Stimulated activated CD8-positive, alpha-beta memory T cell treated with anti-CD3 and anti-CD28 coated beads, Interleukin-7, amount 100 ng/mL, for 4 hours (primary cell): ENCODE measurements at regions not wholly inside any gene's neighbourhood (a gene's known extent, or its start where the extent isn't known, plus 50 kb on each side); places are given as distances from the start of the nearest gene placed in this dataset.
A peak's percentile ranks its signal among the peaks of the same experiment; 100 is the strongest.

Experiments used
- DNase-seq, 2 donors: peaks; one replicate each; pipeline ENCODE4 v3.0.0-alpha.2; 2020; ENCODE audit warnings: low read depth in 2 of 2

GRCh38 chr5:40414922-40415321, 264.8 kb upstream of the PTGER4 start:
- DNase-seq: no peak

GRCh38 chr5:40413743-40414142, 266.0 kb upstream of the PTGER4 start:
- DNase-seq: no peak

GRCh38 chr5:40412771-40413170, 266.9 kb upstream of the PTGER4 start:
- DNase-seq: no peak

- DNase-seq: no peak
Measured at GRCh38 chr5:40410964-40411635, 268.6 kb upstream of the PTGER4 start.

DNA sequence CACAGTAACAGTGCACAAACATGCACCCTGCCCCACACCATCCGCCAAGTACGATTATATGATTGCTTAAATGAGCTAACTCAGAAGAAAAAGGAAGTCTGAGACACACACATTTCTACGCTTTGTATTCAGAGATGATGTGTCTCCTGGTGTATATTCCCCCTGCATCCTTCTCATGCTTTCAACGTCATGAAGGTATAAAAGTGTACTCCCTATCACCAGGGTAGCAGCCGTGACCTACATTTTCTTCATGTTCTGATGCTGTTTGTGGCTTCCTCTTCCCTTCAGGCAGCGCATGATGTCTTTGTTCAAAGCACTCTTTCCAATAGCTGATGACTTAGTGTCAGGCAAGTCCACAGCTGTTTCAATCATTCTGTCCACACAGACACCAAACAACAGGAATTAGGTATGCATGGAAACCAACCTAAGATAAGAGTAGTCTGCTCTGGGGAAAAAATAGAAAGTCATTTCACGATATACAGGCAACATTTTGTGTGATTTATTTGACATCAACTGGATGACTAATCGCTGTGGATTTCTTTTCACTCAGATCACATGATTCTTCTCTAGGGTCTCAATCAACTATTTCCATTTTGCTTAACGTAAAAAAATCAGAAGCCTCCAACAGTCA, 269.4 kb upstream of the PTGER4 start:
- DNase-seq: peak; percentile 46 to 60

- no peak for DNase-seq
Measured at GRCh38 chr5:40409601-40410000, 270.1 kb upstream of the PTGER4 start.

GRCh38 chr5:40406741-40407211, 272.9 kb upstream of the PTGER4 start:
- no peak for DNase-seq

DNA sequence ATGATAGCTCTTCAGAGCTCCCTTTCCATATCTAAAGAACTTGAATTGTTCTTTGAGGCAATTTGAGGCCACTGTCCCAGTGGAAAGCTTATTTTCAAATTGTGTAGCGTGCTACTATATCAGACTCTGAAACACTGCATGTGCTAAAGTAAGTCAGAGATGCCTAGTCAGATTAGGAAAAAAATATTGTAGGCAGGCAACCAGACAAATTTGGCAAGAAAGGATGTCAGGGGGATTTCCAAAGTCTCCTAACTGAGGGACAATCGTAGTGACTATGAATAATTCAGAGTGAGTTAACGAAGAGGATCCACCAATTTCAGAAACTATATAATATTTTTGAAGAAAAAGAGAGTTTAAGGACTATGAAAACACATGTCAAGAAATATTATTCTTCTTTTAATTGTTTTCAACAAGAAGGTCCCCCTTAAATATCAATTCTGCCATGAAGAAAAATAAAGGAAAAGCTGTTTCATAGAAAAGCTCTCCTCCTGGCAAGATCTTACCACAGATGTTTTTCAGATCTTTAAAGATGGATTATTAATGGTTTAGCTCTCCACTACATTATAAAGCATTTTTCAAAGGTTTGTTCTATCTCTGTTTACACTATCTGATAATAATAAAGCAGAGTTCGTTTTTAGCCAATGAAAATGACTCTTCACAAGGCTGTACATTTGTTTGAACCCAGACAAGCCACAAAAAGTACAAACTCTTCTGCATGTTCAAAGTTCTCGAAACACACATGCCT, 273.5 kb upstream of the PTGER4 start:
- DNase-seq: no peak

- no peak for DNase-seq
Measured at GRCh38 chr5:40405230-40405629, 274.5 kb upstream of the PTGER4 start.

DNA sequence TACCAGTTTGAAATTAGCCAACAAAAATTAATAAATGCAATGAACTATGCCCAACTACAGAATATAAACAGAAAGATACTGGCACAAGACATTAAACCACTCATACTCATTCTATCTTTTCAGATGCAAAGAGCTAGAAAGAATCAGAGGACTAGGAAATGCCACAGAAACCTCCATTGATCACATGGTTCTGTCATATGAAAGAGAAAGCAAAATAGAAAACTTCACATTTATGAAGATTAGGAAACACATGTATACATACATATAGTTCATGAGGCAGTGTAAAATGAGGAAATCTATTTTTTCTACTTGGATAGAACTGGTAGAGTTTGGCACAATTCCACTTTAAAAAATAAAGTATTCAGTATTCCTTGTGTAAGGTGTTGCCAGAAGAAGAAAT, 275.1 kb upstream of the PTGER4 start:
- DNase-seq: no peak

DNA sequence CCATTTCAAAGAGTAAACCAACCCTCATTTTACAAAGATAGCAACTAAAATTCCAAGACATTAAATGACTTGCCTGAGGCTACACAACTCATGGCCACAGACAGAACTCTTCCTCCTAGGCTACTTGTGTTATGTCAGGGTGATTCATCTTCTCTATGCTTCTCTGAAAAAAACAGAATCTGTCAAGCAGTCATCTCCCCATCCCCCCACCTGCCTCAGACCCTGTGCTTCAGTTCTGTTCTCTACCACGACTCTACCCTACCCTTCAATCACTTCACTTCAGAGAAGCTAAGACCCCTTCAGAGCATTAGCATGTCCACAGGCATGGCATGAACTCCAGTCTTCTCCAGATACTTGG, 277.7 kb upstream of the PTGER4 start:
- peak in 1 of 2 donors; percentile 37 for DNase-seq

DNA sequence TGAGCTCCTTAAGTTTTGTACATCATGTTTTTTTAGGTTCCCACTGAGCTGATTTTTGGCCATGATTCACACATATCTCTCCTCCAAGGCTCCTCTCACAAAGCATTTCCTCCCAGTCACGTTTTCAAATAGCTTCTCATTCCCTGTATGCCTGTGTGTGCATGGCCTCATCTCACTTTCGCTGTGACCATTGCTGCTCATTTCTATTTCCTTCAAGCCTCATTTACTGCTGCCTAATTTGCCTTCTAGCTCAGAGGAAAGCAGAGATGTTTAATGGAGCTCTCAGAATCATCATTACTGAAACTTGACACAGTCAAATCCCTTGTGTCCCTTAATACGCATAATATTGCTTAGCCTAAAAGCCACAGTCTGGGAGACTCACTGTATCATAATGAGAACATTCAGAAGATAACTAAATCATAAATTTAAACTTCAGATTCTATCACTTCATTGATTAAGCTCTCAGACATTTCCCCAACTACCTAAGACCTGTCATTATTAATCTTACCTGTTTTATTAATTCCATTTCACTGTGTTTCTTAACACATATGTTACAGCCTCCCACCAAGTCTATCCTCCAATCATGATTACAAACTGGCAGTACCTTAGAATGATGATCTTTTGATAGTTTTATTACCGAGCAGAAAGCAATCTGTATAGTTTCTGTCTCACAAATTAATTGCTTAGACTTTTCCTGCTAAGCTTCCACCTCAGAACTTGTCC, 278.3 kb upstream of the PTGER4 start:
- no peak for DNase-seq

DNA sequence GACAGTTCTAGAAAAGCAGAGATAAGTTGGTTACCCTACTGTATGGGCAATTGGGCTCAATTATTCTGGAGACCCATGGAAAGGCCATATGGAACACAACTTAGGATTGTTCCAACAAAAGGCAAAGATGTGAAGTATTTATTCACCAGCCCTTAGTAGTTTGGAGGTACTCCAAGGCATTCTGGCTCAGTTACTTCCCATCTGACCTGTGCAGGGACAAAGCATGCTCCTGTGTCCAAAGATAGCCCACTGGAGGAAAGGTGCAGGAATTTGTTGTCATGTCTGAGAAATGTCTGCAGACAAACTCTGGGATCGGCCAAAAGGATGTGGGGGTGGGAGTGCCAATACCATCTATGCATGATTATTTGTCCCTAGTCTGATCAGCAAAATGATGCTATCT, 279.5 kb upstream of the PTGER4 start:
- no peak for DNase-seq

DNA sequence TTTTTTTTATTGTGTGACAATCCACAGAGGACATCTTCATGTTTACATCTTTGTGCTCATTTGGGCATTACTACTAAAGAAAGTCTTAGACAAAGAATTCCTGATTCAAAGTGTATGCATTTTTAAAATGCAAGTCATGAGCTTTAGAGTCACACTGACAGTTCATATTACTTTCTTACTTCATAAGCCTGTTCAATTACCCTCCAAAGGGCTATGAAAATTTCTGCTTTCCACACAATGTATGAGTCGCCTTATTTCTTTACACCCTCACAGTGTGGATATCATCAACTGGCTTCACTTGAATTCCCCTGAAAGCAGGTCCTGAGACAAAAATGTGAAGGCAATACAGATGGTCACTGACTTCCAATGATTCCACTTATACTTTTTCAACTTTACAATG, 280.4 kb upstream of the PTGER4 start:
- DNase-seq: no peak

DNA sequence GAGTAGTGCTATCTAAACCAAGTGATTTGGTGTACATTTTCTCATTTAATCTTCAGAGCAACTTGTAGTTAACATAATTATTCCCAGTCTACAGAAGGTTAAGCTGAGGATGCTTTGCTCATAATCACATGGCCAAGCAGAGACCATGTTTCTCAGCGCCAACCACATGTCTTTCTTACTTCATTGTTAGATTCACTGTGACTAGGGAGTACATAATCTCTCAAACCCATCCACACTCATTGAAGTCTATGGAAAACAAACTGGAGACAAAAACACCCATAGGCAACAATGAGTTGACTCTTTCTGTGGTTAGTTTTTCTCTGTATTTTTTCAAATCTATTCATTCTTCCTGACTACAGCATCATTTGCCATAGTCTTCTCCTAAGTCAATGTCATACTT, 281.7 kb upstream of the PTGER4 start:
- DNase-seq: no peak

DNA sequence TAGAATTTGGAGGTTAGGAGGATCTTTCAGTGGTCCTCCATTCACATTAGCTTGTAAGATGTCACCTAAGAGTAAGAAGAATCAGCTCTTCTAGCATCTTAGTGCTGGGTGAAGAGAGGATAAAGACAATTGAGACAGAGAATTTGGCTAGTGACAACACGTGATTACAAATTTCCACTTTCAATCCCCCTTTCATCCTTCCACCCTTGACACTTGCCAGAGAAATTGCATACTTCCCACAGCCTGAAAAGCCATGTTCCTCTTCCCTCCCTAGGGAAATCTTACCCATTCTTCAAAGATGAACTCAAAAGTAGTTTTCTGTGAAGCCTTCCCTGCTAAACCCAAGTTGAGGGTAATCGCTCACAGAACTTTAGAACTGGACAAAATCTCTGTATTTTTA, 282.6 kb upstream of the PTGER4 start:
- DNase-seq: no peak

GRCh38 chr5:40396317-40396716, 283.4 kb upstream of the PTGER4 start:
- no peak for DNase-seq

GRCh38 chr5:40395251-40395650, 284.5 kb upstream of the PTGER4 start:
- no peak for DNase-seq

GRCh38 chr5:40394698-40395097, 285.0 kb upstream of the PTGER4 start:
- no peak for DNase-seq

- no peak for DNase-seq
Measured at GRCh38 chr5:40391642-40392041, 288.1 kb upstream of the PTGER4 start.

- DNase-seq: no peak
Measured at GRCh38 chr5:40390281-40391149, 289.2 kb upstream of the PTGER4 start.
